HG03460 (cell line): ENCODE measurements at regions not wholly inside any gene's neighbourhood (a gene's known extent, or its start where the extent isn't known, plus 50 kb on each side); places are given as distances from the start of the nearest gene placed in this dataset.

Experiments used
- ATAC-seq: cut with Tn5 transposase; IDR thresholded peaks from one replicate; pipeline ENCODE4 v1.9.1; 2021; ENCODE audit not compliant: unreplicated experiment

- no peak for ATAC-seq
Measured at GRCh38 chr22:47282366-47282765, 519.9 kb downstream of the TBC1D22A start.

- ATAC-seq: no peak
Measured at GRCh38 chr22:47281126-47282106, 519.0 kb downstream of the TBC1D22A start.

DNA sequence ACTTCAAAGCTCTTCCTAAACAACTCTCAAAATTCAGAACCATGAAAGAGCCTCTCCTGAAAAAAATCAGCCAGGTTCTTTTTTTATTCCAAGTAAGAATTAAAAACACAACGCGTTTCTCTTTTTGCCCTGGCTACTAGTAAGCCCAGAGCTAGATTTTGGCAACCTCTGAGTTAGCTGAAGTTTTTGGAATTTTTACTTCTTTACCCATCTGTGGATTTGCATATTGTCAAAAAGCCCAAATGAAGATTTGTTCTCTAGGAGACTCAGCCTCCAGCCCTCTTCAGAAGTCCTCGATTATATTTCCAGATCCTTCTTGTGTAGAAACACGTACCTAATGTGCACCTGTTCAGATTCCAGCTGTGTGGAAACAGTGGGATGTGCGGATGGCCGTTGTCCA is 517.9 kb downstream of the TBC1D22A start:
- no peak for ATAC-seq

DNA sequence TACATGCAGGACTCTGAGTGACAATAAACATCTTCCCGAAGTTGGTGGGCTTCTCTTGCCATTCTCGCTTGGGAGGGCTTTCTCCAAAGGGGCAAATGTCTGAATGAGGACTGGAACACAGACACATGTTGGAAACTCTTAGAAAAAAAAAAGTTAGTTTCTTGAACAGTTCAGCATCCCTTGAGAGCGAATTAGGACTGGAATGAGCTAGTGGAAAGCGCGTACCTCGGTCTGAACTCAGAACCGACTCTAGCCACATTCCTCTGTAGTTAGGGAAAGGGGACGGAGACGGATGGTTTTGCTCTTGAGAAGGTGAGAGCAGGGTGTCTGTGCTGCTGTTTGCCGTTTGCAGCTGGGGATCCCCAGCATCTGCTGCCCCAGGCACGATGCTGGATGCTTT is 517.3 kb downstream of the TBC1D22A start:
- ATAC-seq: no peak

DNA sequence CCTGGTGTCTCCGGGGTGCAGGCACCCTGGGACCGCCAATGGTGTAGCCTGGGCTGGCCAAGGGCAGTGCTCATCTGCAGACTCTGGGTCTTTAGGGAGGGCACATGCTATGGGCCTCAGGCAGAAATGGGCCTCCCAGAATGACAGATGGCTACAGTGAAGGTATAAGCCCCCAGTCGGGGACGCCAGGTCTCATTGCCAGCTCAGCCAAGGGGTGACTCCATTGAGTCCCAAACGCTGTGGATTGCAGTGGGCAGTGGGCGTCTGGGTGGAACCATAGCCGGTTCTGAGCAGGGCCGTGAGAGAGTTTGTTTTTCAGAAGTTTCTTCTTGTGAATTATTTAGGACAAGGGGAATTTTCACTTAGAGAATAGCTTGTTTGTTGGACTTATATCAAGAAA is 516.9 kb downstream of the TBC1D22A start:
- no peak for ATAC-seq

- no peak for ATAC-seq
Measured at GRCh38 chr22:47278655-47279054, 516.2 kb downstream of the TBC1D22A start.

GRCh38 chr22:47277531-47277930 is 515.1 kb downstream of the TBC1D22A start:
- no peak for ATAC-seq

GRCh38 chr22:47276991-47277390 is 514.5 kb downstream of the TBC1D22A start:
- ATAC-seq: no peak

DNA sequence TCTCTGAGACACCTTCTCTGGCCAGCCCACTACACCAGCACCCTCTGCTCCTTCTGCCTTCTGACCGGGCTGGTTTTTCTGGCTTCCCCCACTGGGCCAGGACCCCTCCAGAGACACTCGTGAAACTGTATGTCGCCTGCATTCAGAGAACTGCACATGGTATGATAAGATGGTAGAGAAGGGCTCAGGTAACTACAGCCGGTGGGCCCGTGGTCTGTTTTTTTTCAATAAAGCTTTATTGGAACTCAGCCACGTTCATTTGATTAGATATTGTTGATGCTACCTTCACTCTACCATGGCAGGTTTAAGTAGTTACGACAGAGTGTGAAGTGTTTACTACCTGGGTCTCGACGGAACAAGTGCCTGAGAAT is 514.0 kb downstream of the TBC1D22A start:
- ATAC-seq: no peak

GRCh38 chr22:47275605-47276449 is 513.4 kb downstream of the TBC1D22A start:
- ATAC-seq: no peak

GRCh38 chr22:47274196-47274595 is 511.7 kb downstream of the TBC1D22A start:
- no peak for ATAC-seq

- ATAC-seq: no peak
Measured at GRCh38 chr22:47270463-47271135, 508.1 kb downstream of the TBC1D22A start.

GRCh38 chr22:47269516-47270088 is 507.2 kb downstream of the TBC1D22A start:
- no peak for ATAC-seq

GRCh38 chr22:47267513-47268282 is 505.2 kb downstream of the TBC1D22A start:
- no peak for ATAC-seq

DNA sequence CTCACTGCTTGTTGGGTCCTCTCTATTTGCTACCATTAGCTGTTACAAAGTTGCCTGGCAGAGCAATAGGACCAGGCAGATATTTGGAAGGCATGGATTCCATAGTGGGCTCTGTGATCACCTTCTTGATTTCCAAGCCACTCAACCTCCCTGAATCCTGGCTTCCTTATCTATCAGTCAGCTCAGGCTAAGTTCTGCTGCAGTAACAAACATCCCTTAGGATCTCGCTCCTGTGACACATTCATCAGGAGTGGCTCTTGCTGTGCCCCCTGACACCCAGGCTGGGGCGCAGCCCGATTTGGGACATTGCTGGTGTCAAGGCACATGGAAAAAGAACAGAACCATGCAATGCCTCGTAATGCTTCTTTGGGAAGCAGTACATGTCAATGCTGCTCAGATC is 503.9 kb downstream of the TBC1D22A start:
- ATAC-seq: no peak

- no peak for ATAC-seq
Measured at GRCh38 chr22:47260551-47260950, 498.1 kb downstream of the TBC1D22A start.

GRCh38 chr22:47259990-47260389 is 497.5 kb downstream of the TBC1D22A start:
- ATAC-seq: no peak

GRCh38 chr22:47259049-47259448 is 496.6 kb downstream of the TBC1D22A start:
- no peak for ATAC-seq

DNA sequence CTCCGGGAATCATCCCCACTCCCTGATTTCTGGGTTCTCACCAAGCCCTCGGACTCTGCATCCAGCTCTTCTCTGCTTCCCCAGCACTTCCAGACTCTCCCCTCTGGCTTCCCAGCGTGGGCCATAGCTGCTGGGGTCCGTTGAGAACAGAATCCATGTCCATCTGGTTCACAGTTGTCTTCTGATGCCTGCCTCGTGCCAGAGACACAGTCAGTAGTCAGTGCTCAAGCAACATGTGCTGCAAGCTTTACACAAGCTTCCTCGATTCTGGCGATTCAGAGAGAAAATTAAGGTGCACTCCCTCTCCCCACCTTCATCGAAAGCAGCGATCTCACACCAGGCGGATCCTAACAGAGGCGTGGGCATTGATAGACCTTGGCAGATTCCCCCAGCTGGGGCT is 495.5 kb downstream of the TBC1D22A start:
- ATAC-seq: no peak

GRCh38 chr22:47257566-47257965 is 495.1 kb downstream of the TBC1D22A start:
- no peak for ATAC-seq
